Activated CD8-positive, alpha-beta memory T cell treated with anti-CD3 and anti-CD28 coated beads, Interleukin-2, amount 50 U/mL, for 48 hours (primary cell): ENCODE measurements at regions not wholly inside any gene's neighbourhood (a gene's known extent, or its start where the extent isn't known, plus 50 kb on each side); places are given as distances from the start of the nearest gene placed in this dataset.
A peak's percentile ranks its signal among the peaks of the same experiment; 100 is the strongest.
"Not testable (repeated sequence)": the region's sequence is repeated elsewhere in the genome, so short reads cannot be mapped to it uniquely, and the experiment has no call there.

ENCODE experiments used
- DNase-seq: peaks from one replicate; pipeline ENCODE4 v3.0.0-alpha.2; 2020

DNA sequence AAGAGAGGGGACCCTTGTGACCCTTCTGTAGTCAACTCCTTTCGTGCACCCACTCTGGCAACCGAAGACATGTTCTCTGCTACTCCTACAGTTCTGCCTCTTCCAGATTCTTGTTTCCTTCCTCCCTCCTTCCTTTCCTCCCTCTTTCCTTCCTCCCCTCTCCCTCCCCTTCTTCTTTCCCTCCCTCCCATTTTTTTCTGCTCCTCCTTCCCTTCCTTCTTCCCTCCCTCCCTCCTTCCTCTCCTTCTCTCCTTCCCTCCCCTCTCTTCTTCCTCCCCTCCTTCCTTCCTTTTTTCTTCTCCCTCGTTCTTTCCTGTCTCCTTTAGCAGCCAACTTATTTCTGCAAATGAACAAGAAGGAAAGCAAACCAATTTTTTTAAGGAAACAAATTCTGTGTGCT, 111.5 kb downstream of the NPTX2 start:
- no peak for DNase-seq

GRCh38 chr7:98729121-98729520, 112.0 kb downstream of the NPTX2 start:
- DNase-seq = no peak

GRCh38 chr7:98730326-98730725, 113.2 kb downstream of the NPTX2 start:
- no peak for DNase-seq

- DNase-seq = no peak
Measured at GRCh38 chr7:98731651-98732050, 114.6 kb downstream of the NPTX2 start.

GRCh38 chr7:98733036-98733435, 116.0 kb downstream of the NPTX2 start:
- peak; percentile 86 for DNase-seq

- no peak for DNase-seq
Measured at GRCh38 chr7:98735801-98736200, 118.7 kb downstream of the NPTX2 start.

- DNase-seq = not testable (repeated sequence)
Measured at GRCh38 chr7:98736461-98736860, 119.4 kb downstream of the NPTX2 start.

DNA sequence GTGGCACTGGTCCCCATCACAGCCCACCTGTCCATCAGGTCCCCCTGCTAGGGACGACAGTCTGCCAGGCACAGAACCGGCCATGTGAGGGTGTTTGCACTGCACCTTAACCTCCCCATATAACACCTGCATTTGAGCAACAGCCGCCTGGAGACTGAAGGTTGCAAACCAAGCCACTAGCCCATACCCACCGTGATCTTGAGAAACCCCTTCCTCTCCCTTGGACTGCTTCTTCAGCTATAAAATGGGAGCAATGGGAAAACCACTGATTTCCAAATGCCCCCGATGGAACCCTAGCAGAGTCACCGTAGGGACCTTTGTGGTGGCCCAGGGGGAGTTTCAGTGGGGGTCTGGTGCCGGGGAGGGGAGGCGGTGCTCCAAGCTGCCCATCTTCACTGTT, 120.1 kb downstream of the NPTX2 start:
- no peak for DNase-seq

DNA sequence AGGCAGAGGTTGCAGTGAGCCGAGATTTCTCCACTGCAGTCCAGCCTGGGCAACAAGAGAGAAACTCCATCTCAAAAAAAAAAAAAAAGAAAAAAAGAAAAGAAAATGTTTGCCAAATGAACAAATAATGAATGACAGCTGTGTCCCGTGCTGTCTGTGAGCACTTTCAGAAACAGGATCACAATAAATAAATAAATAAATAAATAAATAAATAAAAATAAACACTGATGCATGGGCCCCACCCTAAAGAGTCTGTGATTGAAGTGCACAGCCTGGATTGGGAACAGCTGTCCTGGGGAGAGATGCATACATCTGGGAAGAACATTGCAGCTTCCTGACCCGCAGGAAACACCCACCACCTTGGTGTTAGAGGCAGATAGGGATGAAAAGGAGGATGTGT, 123.6 kb downstream of the NPTX2 start:
- DNase-seq = no peak

DNA sequence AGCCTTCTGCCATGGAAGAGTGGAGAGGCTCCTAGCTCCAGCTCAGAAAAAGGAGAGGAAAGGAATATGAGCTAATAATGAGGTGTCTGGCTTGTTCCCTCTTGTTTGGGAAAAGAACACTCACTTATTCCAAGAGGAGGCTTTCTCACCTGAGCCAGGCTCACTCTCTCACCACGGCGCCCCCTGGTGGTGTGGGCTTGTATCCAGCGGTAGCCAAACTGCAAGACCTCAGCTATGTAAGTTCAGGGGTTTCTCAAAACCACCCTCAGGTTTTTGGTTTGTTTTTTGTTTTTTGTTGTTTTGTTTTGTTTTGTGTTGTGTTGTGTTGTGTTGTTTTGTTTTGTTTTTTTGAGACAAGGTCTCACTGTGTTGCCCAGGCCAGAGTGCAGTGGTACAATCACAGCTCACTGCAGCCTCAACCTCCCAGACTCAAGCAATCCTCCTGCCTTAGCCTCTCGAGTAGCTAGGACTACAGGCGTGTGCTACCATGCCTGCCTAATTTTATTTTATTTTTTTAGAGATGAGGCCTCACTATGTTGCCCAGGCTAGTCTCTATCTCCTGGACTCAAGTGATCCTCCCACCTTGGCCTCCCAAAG, 124.0 kb downstream of the TMEM130 start:
- DNase-seq = peak; percentile 94

- DNase-seq = no peak
Measured at GRCh38 chr7:98748090-98748489, 121.7 kb downstream of the TMEM130 start.

DNA sequence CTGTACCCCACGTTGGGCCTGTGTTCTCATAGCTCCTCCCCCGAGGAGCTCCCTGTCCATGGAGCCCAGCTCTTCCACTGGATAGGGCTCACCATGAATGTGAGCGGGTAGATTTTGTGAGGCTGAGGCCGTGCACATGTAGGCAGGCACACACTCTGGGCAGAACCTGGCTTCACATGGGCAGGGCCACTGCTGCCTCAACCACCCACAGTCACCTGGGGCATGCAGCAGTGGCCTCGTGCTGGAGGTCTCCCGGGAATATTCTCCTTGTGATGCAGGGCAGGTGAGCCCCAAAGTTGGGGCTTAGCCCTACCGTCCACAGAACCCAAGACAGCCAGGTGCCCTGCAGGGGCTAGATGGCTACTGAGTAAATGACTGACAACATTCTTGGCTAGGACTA, 116.6 kb downstream of the TMEM130 start:
- no peak for DNase-seq

DNA sequence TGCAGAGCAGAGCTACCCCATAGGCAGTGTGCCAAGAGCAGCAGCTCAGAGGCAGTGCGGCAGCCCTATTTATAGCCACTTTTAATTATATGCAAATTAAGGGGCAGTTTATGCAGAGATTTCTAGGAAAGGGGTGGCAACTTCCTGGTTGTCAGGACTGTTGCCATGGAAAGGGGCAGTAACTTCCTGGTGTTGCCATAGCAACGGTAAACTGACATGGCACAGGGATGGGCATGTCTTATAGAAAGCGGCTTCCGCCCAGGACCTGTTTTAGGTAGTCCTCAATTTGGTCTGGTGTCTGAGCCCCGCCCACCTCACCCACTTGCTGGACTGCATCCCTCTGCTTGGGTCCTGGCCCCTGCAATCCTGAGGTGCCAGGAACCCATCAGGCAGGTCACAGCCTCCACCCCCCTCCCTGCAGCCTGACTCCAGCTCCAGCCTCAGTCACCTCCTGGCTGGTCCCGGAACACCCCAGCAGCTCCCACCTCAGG, 115.8 kb downstream of the TMEM130 start:
- no peak for DNase-seq

GRCh38 chr7:98755138-98755898, 114.5 kb downstream of the TMEM130 start:
- no peak for DNase-seq

- no peak for DNase-seq
Measured at GRCh38 chr7:98758157-98758556, 111.7 kb downstream of the TMEM130 start.

DNA sequence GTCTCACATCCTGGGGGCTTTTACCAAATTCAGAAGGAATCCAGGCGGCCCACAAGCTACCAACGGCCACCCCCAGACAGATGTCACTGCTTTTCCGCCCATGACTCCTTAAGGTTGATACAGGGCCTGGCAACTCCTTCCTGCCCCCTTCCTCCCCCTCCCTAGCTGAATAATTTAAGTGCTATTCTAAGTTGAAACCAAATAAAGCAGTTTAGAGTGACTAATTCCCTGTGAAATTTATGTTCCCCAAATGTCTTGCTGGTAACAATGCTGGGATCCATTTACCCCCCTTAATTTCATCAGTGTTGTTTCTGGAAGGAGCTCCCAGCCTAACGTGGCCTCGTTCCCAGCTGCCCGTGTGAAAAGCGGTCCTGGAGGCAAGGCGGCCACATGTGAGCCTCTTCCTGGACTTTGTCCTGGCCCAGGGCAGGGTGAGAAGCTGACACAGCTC, 109.6 kb downstream of the TMEM130 start:
- no peak for DNase-seq

- no peak for DNase-seq
Measured at GRCh38 chr7:98761225-98761624, 108.6 kb downstream of the TMEM130 start.

DNA sequence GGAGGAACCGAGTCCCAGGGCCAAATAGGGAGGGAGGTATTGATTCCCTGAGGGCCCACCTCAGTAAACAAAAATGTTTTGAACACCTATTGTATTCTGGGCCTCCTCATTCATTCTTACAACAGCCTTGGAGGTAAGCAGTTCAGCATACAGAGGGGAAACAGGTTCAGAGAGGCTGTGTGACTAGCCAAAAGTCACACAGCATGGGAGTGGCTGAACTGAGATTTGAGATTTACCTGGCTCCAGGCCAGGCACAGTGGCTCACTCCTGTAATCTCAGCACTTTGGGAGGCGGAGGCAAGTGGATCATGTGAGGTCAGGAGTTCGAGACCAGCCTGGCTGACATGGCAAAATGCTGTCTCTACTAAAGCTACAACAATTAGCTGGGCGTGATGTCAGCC, 107.2 kb downstream of the TMEM130 start:
- DNase-seq = no peak

DNA sequence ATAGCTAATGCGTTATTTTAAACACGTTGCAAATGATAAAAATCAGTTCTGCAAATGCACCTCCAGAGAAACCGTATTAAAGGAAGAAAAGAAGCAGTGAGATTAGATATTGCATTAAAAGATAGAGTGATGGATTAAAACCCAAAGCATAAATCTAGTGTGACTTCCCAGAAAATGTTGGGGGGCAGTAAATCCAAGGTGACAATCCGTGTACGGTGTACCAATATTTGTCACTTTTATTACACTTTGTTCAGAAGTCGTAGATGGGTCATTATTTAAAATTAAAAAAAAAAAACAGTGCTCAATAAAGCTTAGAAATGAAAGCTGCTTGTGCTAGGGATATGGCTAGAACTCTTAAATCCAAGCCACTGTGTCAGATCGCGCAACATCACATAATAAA, 106.4 kb downstream of the TMEM130 start:
- DNase-seq = no peak

- no peak for DNase-seq
Measured at GRCh38 chr7:98764946-98765345, 104.9 kb downstream of the TMEM130 start.

DNA sequence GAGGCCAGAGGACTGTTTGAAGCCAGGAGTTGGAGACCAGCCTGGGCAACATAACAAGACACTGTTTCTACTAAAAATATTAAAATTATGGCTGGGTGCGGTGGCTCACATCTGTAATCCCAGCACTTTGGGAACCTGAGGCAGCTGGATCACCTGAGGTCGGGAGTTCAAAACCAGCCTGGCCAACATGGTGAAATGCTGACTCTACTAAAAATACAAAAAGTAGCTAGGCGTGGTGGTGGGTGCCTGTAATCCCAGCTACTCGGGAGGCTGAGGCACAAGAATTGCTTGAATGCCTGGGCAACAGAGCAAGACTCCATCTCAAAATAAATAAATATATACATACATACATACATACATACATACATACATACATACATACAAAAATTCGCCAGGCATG, 99.7 kb downstream of the TMEM130 start:
- DNase-seq = not testable (repeated sequence)

- no peak for DNase-seq
Measured at GRCh38 chr7:98771519-98771918, 98.3 kb downstream of the TMEM130 start.

GRCh38 chr7:98771941-98772603, 97.7 kb downstream of the TMEM130 start:
- no peak for DNase-seq

- no peak for DNase-seq
Measured at GRCh38 chr7:98774884-98775283, 94.9 kb downstream of the TMEM130 start.
